Mucosa of descending colon (tissue), 3 donors: ENCODE measurements at regions not wholly inside any gene's neighbourhood (a gene's known extent, or its start where the extent isn't known, plus 50 kb on each side); places are given as distances from the start of the nearest gene placed in this dataset.

ENCODE experiments used
- ATAC-seq: fragments of 200-7000 bp; cut with Tn5 transposase; one replicate; pipeline ENCODE4 v1.9.1; 2020; ENCODE audit warnings: mild to moderate bottlenecking, moderate library complexity
- DNase-seq, 3 donors: peaks; one replicate each; pipeline ENCODE4 v3.0.0-alpha.2; 2020
- H3K36me3 ChIP-seq: fragments of 200-600 bp; one replicate; pipeline ENCODE4 v1.8.0; 2021; ENCODE audit warnings: low read depth, mild to moderate bottlenecking
- H3K4me1 ChIP-seq: fragments of 200-600 bp; one replicate; pipeline ENCODE4 v1.8.0; 2021; ENCODE audit warnings: low read depth, mild to moderate bottlenecking
- H3K4me3 ChIP-seq: fragments of 200-600 bp; one replicate; pipeline ENCODE4 v1.8.0; 2021; ENCODE audit warnings: mild to moderate bottlenecking
- H3K9me3 ChIP-seq: fragments of 200-600 bp; one replicate; pipeline ENCODE4 v1.8.0; 2021; ENCODE audit warnings: mild to moderate bottlenecking
- intact Hi-C, 2 donors: fragments of 100-400 bp; cut with DNase I in 1 of 2; cut with micrococcal nuclease in 1 of 2; formaldehyde crosslinking; loops; one replicate each; pipeline versions ENCODE4 v1.11.0 to v1.11.1; 2022; cut with DNase I, micrococcal nuclease
- TF ChIP-seq, protein P1 (sequence below): fragments of 200-600 bp; IDR thresholded peaks from one replicate; pipeline ENCODE4 v1.8.0; 2022; ENCODE audit warnings: antibody characterized with exemption, mild to moderate bottlenecking
- donor health status: DM: no; HTN: no; CAD: no; lungs with moderate emphysema.
- donor health status: DM: no; HTN: no; CAD: no.
- donor health status: DM: no; HTN: yes; CAD: no.

DNA sequence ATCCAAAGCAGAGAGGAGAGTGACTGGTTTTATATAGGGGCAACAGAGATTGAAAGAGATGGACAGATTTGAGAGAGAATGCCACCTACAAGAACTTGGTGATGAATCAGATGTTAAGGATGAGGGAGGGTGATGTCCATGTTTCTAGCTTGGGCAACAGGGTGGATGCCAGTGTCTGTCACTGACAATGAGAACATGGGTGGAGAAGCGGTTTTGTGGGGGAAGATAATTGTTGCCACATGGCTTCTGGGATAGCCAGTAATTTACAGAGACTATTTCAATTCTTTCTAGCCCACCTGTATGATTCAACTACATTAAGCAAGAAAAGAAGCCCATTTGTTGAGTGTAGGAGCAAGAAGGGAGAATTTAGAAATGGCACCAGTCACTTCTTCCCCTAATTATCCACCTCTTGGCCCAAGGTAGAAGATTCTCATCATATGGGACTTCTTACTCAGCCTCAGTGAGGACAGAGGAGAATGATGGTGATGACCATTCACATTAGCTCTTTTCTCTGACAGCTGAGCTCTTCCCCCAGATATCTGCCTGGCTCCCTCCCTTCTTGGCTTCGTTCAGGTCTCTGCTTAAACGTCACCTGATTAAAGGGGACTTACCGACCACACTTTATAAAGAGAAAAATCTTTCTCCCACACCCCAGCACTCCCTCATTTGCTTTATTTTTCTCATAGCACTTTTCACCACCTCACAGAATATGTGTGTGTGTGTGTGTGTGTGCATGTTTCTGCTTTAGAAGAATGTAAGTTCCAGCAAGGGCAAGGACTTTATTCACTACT is 117.8 kb downstream of the DUSP6 start:
- TF ChIP-seq, protein P1, sequence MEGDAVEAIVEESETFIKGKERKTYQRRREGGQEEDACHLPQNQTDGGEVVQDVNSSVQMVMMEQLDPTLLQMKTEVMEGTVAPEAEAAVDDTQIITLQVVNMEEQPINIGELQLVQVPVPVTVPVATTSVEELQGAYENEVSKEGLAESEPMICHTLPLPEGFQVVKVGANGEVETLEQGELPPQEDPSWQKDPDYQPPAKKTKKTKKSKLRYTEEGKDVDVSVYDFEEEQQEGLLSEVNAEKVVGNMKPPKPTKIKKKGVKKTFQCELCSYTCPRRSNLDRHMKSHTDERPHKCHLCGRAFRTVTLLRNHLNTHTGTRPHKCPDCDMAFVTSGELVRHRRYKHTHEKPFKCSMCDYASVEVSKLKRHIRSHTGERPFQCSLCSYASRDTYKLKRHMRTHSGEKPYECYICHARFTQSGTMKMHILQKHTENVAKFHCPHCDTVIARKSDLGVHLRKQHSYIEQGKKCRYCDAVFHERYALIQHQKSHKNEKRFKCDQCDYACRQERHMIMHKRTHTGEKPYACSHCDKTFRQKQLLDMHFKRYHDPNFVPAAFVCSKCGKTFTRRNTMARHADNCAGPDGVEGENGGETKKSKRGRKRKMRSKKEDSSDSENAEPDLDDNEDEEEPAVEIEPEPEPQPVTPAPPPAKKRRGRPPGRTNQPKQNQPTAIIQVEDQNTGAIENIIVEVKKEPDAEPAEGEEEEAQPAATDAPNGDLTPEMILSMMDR = no peak
- DNase-seq = no peak
- Histone ChIP-seq H3K4me3 (no peak overlapping the region), H3K36me3 (no peaks in the 10 kb centered on the region), H3K4me1 (no peaks in the 10 kb centered on the region), H3K9me3 (no peaks in the 10 kb centered on the region)
- intact Hi-C loops = no loop called here
- ATAC-seq = no peak

GRCh38 chr12:89231686-89232085 is 120.6 kb downstream of the DUSP6 start:
- DNase-seq (no peak), ATAC-seq (peak; percentile 24)
- TF ChIP-seq, protein P1 = no peak
- Histone ChIP-seq H3K9me3 (no peaks in the 10 kb centered on the region), H3K4me1 (no peaks in the 10 kb centered on the region), H3K36me3 (no peaks in the 10 kb centered on the region), H3K4me3 (no peak overlapping the region)
- intact Hi-C loops = no loop called here

DNA sequence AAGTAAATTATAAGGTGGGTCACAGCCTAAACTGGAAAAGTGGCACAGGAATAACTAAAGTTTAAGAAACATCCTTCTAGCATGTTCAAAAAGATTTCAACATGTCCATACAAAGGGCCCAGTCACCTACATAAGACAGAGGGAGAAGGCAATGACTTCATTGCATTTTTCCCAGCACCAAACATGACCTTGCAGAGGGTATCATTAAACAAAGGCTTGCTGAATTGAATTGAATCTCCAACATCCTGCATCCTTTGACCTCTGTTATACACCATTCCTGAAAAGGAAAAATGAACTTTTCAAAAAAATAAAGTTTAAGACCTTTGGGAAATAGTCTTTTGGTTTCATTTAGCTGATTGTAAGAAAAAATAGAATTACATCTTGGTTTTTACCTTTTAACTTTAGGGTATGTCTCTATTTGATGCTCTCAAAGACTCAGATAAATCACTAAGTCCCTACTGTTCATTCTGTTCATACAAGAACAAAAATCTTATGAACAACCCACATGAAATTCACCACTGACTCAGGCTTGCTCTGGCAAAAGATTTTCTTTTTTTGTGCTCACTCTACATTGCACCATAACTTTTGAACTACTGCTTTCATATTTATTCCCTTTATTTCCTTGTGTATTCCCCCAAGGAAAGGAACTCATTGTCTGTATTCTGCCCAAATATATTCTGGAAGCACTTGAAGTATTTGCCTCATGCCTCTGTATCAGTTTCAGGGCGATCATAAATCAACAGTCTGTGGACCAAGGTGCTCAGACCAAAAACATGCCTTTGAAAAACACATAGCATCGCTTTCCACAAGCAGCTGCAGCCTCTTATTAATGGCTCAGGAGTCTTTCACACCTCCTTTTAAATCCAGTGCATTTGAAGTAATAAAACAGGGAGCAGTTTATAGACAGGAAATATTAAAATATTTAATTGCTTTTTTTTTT is 121.7 kb downstream of the DUSP6 start:
- ATAC-seq (no peak), DNase-seq (no peak)
- intact Hi-C loops = no loop called here
- H3K9me3 ChIP-seq = no peaks in the 10 kb centered on the region
- TF ChIP-seq, protein P1 = no peak
- H3K4me1 ChIP-seq = peaks cover 7% of the 10 kb centered on the region
- no peaks in the 10 kb centered on the region for H3K36me3 ChIP-seq
- H3K4me3 ChIP-seq = no peak overlapping the region

DNA sequence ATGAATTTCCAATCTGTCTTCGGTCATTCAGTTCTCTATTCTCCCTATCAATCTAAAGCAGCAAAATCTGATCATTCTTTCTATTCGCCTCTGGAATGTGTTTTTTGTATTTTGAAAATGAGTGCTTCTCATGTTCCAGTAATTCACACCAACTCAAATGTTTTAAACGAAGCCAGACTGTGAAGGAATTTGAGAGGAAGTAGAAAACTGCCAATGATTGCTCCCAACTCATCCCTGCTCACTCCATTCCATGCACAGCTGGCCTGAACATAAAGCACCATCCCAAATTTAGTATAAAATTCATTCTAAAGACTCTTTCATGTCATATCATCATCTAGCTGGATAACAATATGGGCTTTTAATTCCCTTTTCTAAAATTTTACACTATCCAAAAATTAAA is 123.8 kb downstream of the DUSP6 start:
- Histone ChIP-seq H3K4me3 (no peak overlapping the region), H3K36me3 (no peaks in the 10 kb centered on the region), H3K4me1 (peaks cover 16% of the 10 kb centered on the region), H3K9me3 (no peaks in the 10 kb centered on the region)
- DNase-seq (no peak), ATAC-seq (no peak)
- TF ChIP-seq, protein P1 = no peak
- intact Hi-C loops = no loop called here

- TF ChIP-seq, protein P1 = no peak
- H3K36me3 ChIP-seq = no peaks in the 10 kb centered on the region
Observed at GRCh38 chr12:89227774-89228173, 124.5 kb downstream of the DUSP6 start.

More at GRCh38 chr12:89227774-89228173, 124.5 kb downstream of the DUSP6 start:
- no peaks in the 10 kb centered on the region for H3K9me3 ChIP-seq
- ATAC-seq (no peak), DNase-seq (no peak)
- H3K4me1 ChIP-seq = peaks cover 16% of the 10 kb centered on the region
- no peak overlapping the region for H3K4me3 ChIP-seq
- intact Hi-C loops = no loop called here
